Kidney (tissue), 13 donors: ENCODE measurements at regions not wholly inside any gene's neighbourhood (a gene's known extent, or its start where the extent isn't known, plus 50 kb on each side); places are given as distances from the start of the nearest gene placed in this dataset.
"Not testable (repeated sequence)": the region's sequence is repeated elsewhere in the genome, so short reads cannot be mapped to it uniquely, and the experiment has no call there.

Experiments used
- DNase-seq, 5 donors: peaks; one replicate each; pipeline ENCODE4 v3.0.0-alpha.2; 2013 to 2020
- FAIRE-seq: peaks from 2 replicates; lab custom pipeline; 2012; peaks lifted over from hg19 to GRCh38; lab: Jason Lieb, UNC
- H3K27ac ChIP-seq, 2 donors: one replicate each; pipeline ENCODE4 v1.7.0; 2013; ENCODE audit warnings: low read depth in 2 of 2, low read length in 2 of 2, inconsistent platforms in 1 of 2
- H3K27me3 ChIP-seq: one replicate; pipeline ENCODE4 v1.7.1; 2013; ENCODE audit warnings: low read length, inconsistent platforms; ENCODE audit not compliant: control insufficient read depth, insufficient read depth
- H3K36me3 ChIP-seq, 3 donors: one replicate each; pipeline versions ENCODE4 v1.7.0 to v1.7.1; 2013; ENCODE audit warnings: low read length in 3 of 3, control low read depth in 1 of 3, inconsistent platforms in 1 of 3; ENCODE audit not compliant: insufficient read depth in 3 of 3, control insufficient read depth in 2 of 3
- H3K4me1 ChIP-seq, 3 donors: one replicate each; pipeline versions ENCODE4 v1.7.0 to v1.7.1; 2013; ENCODE audit warnings: low read length in 3 of 3, inconsistent platforms in 1 of 3, low read depth in 1 of 3; ENCODE audit not compliant: control insufficient read depth in 2 of 3, insufficient read depth in 2 of 3
- H3K4me3 ChIP-seq, 3 donors: one replicate each; pipeline versions ENCODE4 v1.7.0 to v1.8.1; 2013; ENCODE audit warnings: low read length in 3 of 3, control low read depth in 1 of 3, inconsistent platforms in 1 of 3
- H3K9ac ChIP-seq, 3 donors: one replicate each; pipeline versions ENCODE4 v1.7.0 to v1.7.1; 2013; ENCODE audit warnings: low read length in 3 of 3, control low read depth in 1 of 3, inconsistent platforms in 1 of 3
- H3K9me3 ChIP-seq, 3 donors: one replicate each; pipeline versions ENCODE4 v1.7.0 to v1.7.1; 2013; ENCODE audit warnings: low read length in 3 of 3, control low read depth in 1 of 3, inconsistent platforms in 1 of 3; ENCODE audit not compliant: control insufficient read depth in 2 of 3, insufficient read depth in 1 of 3
- CTCF ChIP-seq: IDR thresholded peaks from 3 replicates; pipeline ENCODE4 v1.5.1; 2012; ENCODE audit warnings: mild to moderate bottlenecking, moderate library complexity, borderline replicate concordance; ENCODE audit not compliant: insufficient read depth; ENCODE audit errors: extremely low read depth
- intact Hi-C: fragments of 100-400 bp; cut with DNase I; formaldehyde crosslinking; loops from one replicate; pipeline ENCODE4 v1.11.1; 2022
- donor health status: control.
- donor health status: control.
- donor health status: control.
- donor health status: control.
- donor health status: control.
- donor health status: DM: yes; HTN: yes; CAD: no.
- donor health status: Normal renal cell carcinoma (clear cell type).

GRCh38 chr17:22171631-22172030, 479.3 kb downstream of the KCNJ18 start:
- H3K9me3 ChIP-seq, result no peaks in the 10 kb centered on the region
- no peaks in the 10 kb centered on the region for H3K27me3 ChIP-seq
- no peaks in the 10 kb centered on the region for H3K4me1 ChIP-seq
- H3K4me3 ChIP-seq, result no peak overlapping the region
- DNase-seq (no peak), FAIRE-seq (no peak)
- no peak overlapping the region for H3K9ac ChIP-seq
- no peak overlapping the region for H3K27ac ChIP-seq
- intact Hi-C loops, result no loop called here
- no peaks in the 10 kb centered on the region for H3K36me3 ChIP-seq
- no peak for TF ChIP-seq CTCF

DNA sequence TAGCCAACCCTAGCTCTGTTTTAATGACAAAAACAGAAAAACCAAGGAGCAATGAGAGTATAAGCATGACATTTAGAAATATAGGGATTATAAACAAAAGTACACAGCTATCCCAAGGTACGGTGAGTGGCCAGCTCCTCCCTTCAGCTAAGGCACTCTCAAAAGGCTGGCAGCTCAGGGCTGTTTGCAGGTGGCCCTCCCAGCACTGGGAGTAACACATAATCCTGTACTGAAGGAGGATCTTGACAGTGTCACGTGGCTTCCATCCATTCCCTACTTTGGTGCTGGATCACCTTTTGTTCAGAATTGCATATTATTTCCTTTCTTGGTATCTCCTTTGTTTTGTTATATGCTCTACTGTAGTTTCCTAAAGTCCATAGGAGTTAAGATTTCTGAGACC, 500.8 kb downstream of the KCNJ18 start:
- no peak overlapping the region for H3K27ac ChIP-seq
- FAIRE-seq (no peak), DNase-seq (no peak)
- no peaks in the 10 kb centered on the region for H3K4me1 ChIP-seq
- TF ChIP-seq CTCF, result no peak
- H3K36me3 ChIP-seq, result no peaks in the 10 kb centered on the region
- no peak overlapping the region for H3K9ac ChIP-seq
- no peak overlapping the region for H3K4me3 ChIP-seq
- no peaks in the 10 kb centered on the region for H3K27me3 ChIP-seq
- intact Hi-C loops, result no loop called here
- H3K9me3 ChIP-seq, result no peaks in the 10 kb centered on the region

GRCh38 chr17:22200187-22200586, 507.9 kb downstream of the KCNJ18 start:
- H3K36me3 ChIP-seq, H3K27ac ChIP-seq, intact Hi-C loops, H3K4me1 ChIP-seq, FAIRE-seq, DNase-seq, H3K4me3 ChIP-seq, H3K9me3 ChIP-seq, H3K9ac ChIP-seq, H3K27me3 ChIP-seq: not testable (repeated sequence)

DNA sequence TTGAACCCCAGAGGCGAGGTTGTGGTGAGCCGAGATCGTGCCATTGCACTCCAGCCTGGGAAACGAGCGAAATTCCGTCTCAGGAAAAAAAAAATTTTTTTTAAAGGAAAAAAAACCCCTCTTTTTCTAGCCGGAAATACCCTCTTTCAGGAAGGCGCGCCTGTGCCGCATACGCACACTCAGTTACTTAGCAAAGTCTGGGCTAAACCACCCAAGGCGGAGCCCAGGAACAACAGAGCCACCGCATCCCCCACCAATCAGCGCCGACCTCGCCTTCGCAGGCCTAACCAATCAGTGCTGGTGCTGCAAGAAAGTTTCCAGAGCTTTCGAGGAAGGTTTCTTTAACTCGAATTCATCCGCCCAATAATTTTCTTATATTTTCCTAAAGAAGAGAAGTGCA, 510.4 kb downstream of the KCNJ18 start:
- TF ChIP-seq CTCF, result no peak
- Histone ChIP-seq H3K27ac (no peak overlapping the region), H3K4me1 (no peaks in the 10 kb centered on the region), H3K36me3 (no peaks in the 10 kb centered on the region), H3K9ac (no peak overlapping the region), H3K27me3 (no peaks in the 10 kb centered on the region), H3K9me3 (no peaks in the 10 kb centered on the region), H3K4me3 (no peak overlapping the region)
- FAIRE-seq (no peak), DNase-seq (no peak)
- intact Hi-C loops, result no loop called here
